ACC112 (cell line): ENCODE measurements at regions not wholly inside any gene's neighbourhood (a gene's known extent, or its start where the extent isn't known, plus 50 kb on each side); places are given as distances from the start of the nearest gene placed in this dataset.

Source experiments
- H2AFZ ChIP-seq: fragments of 200-600 bp; sonication (generic); one replicate; pipeline ENCODE4 v1.6.0; 2017; ENCODE audit warnings: antibody characterized with exemption, low read length; ENCODE audit not compliant: unreplicated experiment
- H3K27ac ChIP-seq: fragments of 200-600 bp; sonication (generic); 2 replicates; pipeline ENCODE4 v1.5.1; 2014; ENCODE audit warnings: low read depth, mild to moderate bottlenecking, antibody characterized with exemption, low read length, moderate library complexity
- H3K27me3 ChIP-seq: fragments of 200-600 bp; sonication (generic); 2 replicates; pipeline ENCODE4 v1.6.1; 2014; ENCODE audit warnings: mild to moderate bottlenecking, antibody characterized with exemption, low read length, moderate library complexity, mixed read lengths; ENCODE audit not compliant: insufficient read depth
- H3K36me3 ChIP-seq: fragments of 200-600 bp; sonication (generic); 2 replicates; pipeline ENCODE4 v1.6.1; 2016; ENCODE audit warnings: mild to moderate bottlenecking, antibody characterized with exemption, low read length, moderate library complexity, mixed read lengths; ENCODE audit not compliant: insufficient read depth
- H3K4me1 ChIP-seq: fragments of 200-600 bp; sonication (generic); one replicate; pipeline ENCODE4 v1.6.1; 2016; ENCODE audit warnings: low read length, mixed read lengths; ENCODE audit not compliant: insufficient read depth, unreplicated experiment, control insufficient read depth
- H3K4me3 ChIP-seq: fragments of 200-600 bp; sonication (generic); 2 replicates; pipeline ENCODE4 v1.5.1; 2014; ENCODE audit warnings: mild to moderate bottlenecking, low read depth, low read length
- H3K79me2 ChIP-seq: fragments of 200-600 bp; sonication (generic); one replicate; pipeline ENCODE4 v1.6.0; 2016; ENCODE audit warnings: low read length; ENCODE audit not compliant: control insufficient read depth, unreplicated experiment, insufficient read depth

- H3K27ac ChIP-seq = no peak overlapping the region
- H3K27me3 ChIP-seq = peaks cover 24% of the 10 kb centered on the region
- no peak overlapping the region for H2AFZ ChIP-seq
- no peaks in the 10 kb centered on the region for H3K79me2 ChIP-seq
- H3K4me3 ChIP-seq = no peak overlapping the region
- no peaks in the 10 kb centered on the region for H3K36me3 ChIP-seq
- no peaks in the 10 kb centered on the region for H3K4me1 ChIP-seq
These were observed 85.6 kb upstream of the VPREB1 start for GRCh38 chr22:22158965-22159364.

GRCh38 chr22:22158207-22158816, 86.3 kb upstream of the VPREB1 start:
- Histone ChIP-seq H3K4me1 (no peaks in the 10 kb centered on the region), H3K79me2 (no peaks in the 10 kb centered on the region), H3K27ac (no peak overlapping the region), H3K27me3 (peaks cover 17% of the 10 kb centered on the region), H3K36me3 (no peaks in the 10 kb centered on the region), H2AFZ (no peak overlapping the region), H3K4me3 (no peak overlapping the region)

GRCh38 chr22:22157348-22157725, 87.2 kb upstream of the VPREB1 start:
- H3K27ac ChIP-seq = no peak overlapping the region
- no peak overlapping the region for H3K4me3 ChIP-seq
- no peaks in the 10 kb centered on the region for H3K36me3 ChIP-seq
- H2AFZ ChIP-seq = peak overlapping the region; percentile 12
- H3K79me2 ChIP-seq = no peaks in the 10 kb centered on the region
- H3K27me3 ChIP-seq = peaks cover 15% of the 10 kb centered on the region
- H3K4me1 ChIP-seq = no peaks in the 10 kb centered on the region

GRCh38 chr22:22156716-22157347, 87.8 kb upstream of the VPREB1 start:
- Histone ChIP-seq H3K79me2 (no peaks in the 10 kb centered on the region), H3K4me3 (no peak overlapping the region)

DNA sequence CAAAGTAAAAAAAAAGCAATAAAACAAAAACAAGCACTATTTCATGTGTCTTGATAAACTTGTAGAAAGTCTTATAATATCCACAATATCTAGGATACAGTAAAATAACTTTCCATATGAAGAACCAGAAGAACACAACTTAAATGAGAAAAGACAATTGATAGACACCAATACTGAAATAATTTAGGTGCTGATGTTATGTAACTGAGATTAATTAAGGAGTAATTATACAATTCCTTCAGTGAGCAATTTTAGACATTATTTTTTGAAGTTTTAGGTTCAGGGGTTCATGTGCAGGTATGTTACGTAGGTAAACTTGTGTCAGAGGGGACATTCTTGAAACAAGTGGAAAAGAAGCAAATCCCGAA, 88.3 kb upstream of the VPREB1 start:
- Histone ChIP-seq H3K36me3 (no peaks in the 10 kb centered on the region), H2AFZ (no peak overlapping the region), H3K4me3 (no peak overlapping the region), H3K4me1 (no peaks in the 10 kb centered on the region), H3K79me2 (no peaks in the 10 kb centered on the region), H3K27me3 (peaks cover 18% of the 10 kb centered on the region), H3K27ac (no peak overlapping the region)

More at GRCh38 chr22:22156716-22157347, 87.8 kb upstream of the VPREB1 start:
- H2AFZ ChIP-seq = peak overlapping the region; percentile 12
- H3K27ac ChIP-seq = no peak overlapping the region
- peaks cover 15% of the 10 kb centered on the region for H3K27me3 ChIP-seq
- no peaks in the 10 kb centered on the region for H3K4me1 ChIP-seq
- no peaks in the 10 kb centered on the region for H3K36me3 ChIP-seq

DNA sequence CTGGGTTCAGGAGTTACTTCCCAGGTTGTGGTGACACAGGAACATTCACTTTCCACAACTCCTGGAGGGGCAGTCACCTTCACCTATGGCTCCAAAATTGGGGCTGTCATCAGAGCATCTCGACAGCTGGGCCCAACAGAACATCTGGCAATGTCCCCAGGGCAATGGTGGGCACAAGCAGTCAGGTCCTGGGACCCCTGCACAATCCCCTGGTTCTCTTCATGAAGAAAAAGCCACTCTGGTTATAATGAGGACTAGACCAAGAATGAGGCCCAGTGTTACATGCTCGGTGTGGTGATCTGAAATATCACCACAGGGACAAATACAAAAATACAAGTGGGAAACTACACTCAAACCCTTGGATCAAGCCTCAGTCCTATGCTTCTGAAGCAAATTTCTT, 89.0 kb upstream of the VPREB1 start:
- peaks cover 24% of the 10 kb centered on the region for H3K27me3 ChIP-seq
- no peaks in the 10 kb centered on the region for H3K36me3 ChIP-seq
- H3K4me1 ChIP-seq = no peaks in the 10 kb centered on the region
- no peak overlapping the region for H2AFZ ChIP-seq
- no peak overlapping the region for H3K27ac ChIP-seq
- no peak overlapping the region for H3K4me3 ChIP-seq
- no peaks in the 10 kb centered on the region for H3K79me2 ChIP-seq

DNA sequence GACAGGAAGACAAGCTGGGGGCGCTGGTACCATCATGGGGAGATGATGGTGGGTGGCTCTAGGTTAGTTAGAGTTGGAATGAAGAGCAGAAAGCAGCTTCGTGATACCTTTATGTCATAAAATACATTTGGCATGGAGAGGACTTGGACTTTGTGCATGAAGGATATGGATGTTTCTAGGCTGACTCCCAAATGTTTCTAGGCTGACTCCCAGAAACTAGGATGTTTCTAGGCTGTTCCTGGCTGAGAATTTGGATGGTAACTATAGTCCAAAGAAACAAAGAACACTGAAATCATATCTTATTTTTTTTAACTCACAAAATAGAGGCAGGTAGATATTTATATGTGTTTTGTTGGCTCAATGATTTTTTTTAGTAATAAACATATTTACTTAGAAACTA, 89.4 kb upstream of the VPREB1 start:
- Histone ChIP-seq H3K27me3 (peaks cover 29% of the 10 kb centered on the region), H3K36me3 (no peaks in the 10 kb centered on the region), H3K4me1 (no peaks in the 10 kb centered on the region), H3K79me2 (no peaks in the 10 kb centered on the region), H3K27ac (no peak overlapping the region), H3K4me3 (no peak overlapping the region), H2AFZ (no peak overlapping the region)

DNA sequence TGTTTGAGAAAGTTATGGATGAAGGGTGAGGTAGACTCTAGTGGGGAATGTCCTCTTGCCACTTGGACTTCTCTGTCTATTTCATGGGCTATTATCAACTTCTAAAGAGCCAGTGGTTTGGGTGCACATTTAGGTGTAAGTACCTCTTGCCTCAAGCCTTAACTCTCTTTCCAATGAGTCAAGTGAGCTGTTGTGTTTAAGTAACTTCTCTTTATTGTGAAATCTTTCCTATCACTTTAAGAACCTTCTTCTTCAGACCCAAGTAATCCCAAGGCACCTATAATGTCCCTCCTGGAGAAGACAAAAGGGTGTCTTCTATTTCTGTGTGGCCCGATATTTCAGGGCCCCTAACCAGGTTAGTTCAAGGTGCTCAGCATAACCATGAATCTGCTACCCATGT, 90.5 kb upstream of the VPREB1 start:
- Histone ChIP-seq H2AFZ (no peak overlapping the region), H3K79me2 (no peaks in the 10 kb centered on the region), H3K36me3 (no peaks in the 10 kb centered on the region), H3K27me3 (peaks cover 34% of the 10 kb centered on the region), H3K4me1 (no peaks in the 10 kb centered on the region), H3K4me3 (no peak overlapping the region), H3K27ac (no peak overlapping the region)

DNA sequence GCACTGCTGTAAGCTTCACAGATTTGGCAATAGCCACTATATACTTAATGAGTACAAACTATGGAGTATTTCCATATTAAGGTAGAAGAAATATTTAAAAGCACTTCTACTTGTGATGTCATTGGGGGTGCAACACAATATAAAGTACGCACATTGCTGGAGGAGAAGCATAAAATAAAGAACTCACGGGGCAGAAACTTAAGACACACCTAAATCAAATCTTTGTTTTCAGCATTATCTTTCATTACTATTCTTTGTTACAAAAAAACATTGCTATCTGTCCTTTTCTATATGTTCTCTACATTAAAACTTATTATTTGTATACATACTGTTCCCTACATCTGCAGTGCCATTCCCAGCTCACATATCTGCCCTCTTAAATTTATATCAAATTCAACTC, 93.3 kb upstream of the VPREB1 start:
- H3K79me2 ChIP-seq = no peaks in the 10 kb centered on the region
- H3K36me3 ChIP-seq = no peaks in the 10 kb centered on the region
- no peak overlapping the region for H2AFZ ChIP-seq
- H3K27me3 ChIP-seq = peaks cover 50% of the 10 kb centered on the region
- H3K4me1 ChIP-seq = no peaks in the 10 kb centered on the region
- H3K4me3 ChIP-seq = no peak overlapping the region
- H3K27ac ChIP-seq = no peak overlapping the region

DNA sequence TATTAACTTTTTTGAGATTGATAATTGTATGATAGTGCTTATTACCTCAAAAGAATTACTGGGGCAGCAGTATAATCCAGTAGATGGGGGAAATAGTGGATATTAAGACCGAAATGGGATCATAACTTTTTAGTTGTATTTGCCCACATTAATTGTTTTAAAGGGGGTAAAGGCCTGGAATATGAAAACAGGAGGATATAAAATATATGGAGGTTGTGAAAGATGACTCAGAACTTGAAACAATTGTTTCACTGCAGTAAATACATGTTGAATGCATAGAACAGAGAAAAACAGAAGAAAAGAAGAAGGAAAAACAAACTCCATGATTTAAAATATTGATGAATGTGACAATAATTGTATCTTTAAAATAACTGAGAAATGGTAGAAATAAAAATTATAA, 94.1 kb upstream of the VPREB1 start:
- H3K4me1 ChIP-seq = no peaks in the 10 kb centered on the region
- H3K27me3 ChIP-seq = peaks cover 50% of the 10 kb centered on the region
- H3K79me2 ChIP-seq = no peaks in the 10 kb centered on the region
- no peak overlapping the region for H3K4me3 ChIP-seq
- H3K36me3 ChIP-seq = no peaks in the 10 kb centered on the region
- H3K27ac ChIP-seq = no peak overlapping the region
- H2AFZ ChIP-seq = no peak overlapping the region

DNA sequence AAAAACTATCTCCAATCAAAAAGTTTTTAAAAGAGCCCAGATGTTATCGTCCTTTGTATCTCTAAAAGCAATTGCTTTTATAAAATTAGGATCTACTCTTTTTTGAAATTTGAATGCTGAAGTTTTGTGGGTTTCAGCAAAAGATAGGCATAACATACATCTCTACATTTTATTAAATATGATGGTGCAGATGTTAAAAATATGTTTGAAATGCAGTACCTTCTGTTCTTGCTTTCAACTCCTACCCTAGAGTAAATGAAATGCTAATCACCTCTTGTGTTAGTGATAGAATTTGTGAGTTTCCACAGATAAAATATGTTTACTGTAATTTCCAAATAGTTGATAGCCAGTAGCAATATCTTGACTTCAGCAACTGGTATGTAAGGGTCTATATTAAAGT, 95.7 kb upstream of the VPREB1 start:
- H3K27me3 ChIP-seq = peaks cover 50% of the 10 kb centered on the region
- H3K79me2 ChIP-seq = no peaks in the 10 kb centered on the region

More for the DNA sequence above, 95.7 kb upstream of the VPREB1 start:
- H2AFZ ChIP-seq = no peak overlapping the region
- no peak overlapping the region for H3K4me3 ChIP-seq
- H3K4me1 ChIP-seq = no peaks in the 10 kb centered on the region
- H3K36me3 ChIP-seq = no peaks in the 10 kb centered on the region
- H3K27ac ChIP-seq = no peak overlapping the region
